RWPE2 (cell line): ENCODE measurements at regions not wholly inside any gene's neighbourhood (a gene's known extent, or its start where the extent isn't known, plus 50 kb on each side); places are given as distances from the start of the nearest gene placed in this dataset.

Experiments used
- ATAC-seq: fragments of 200-7000 bp; cut with Tn5 transposase; 3 replicates; pipeline ENCODE4 v1.9.1; 2021; ENCODE audit warnings: low read depth
- DNase-seq: peaks from one replicate; pipeline ENCODE4 v3.0.0-alpha.2; 2020; ENCODE audit warnings: low spot score
- H3K27ac ChIP-seq: fragments of 450-650 bp; 2 replicates; pipeline ENCODE4 v1.5.1; 2017; ENCODE audit warnings: mild to moderate bottlenecking; ENCODE audit not compliant: poor library complexity, severe bottlenecking
- H3K27me3 ChIP-seq: fragments of 250-450 bp; sonication (Bioruptor Pico); 2 replicates; pipeline ENCODE4 v1.5.1; 2021; ENCODE audit warnings: mild to moderate bottlenecking, moderate library complexity; ENCODE audit not compliant: insufficient read depth, poor library complexity, severe bottlenecking
- H3K36me3 ChIP-seq: fragments of 250-450 bp; sonication (Bioruptor Pico); 2 replicates; pipeline ENCODE4 v1.5.1; 2020; ENCODE audit warnings: low read depth, mild to moderate bottlenecking, moderate library complexity
- H3K4me1 ChIP-seq: fragments of 250-450 bp; sonication (Bioruptor Pico); 2 replicates; pipeline ENCODE4 v1.5.1; 2021; ENCODE audit warnings: mild to moderate bottlenecking, moderate library complexity; ENCODE audit not compliant: insufficient read depth, poor library complexity, severe bottlenecking
- H3K4me3 ChIP-seq: fragments of 250-450 bp; sonication (Bioruptor Pico); 2 replicates; pipeline ENCODE4 v1.5.1; 2021; ENCODE audit warnings: mild to moderate bottlenecking, moderate library complexity; ENCODE audit not compliant: severe bottlenecking
- H3K9me3 ChIP-seq: fragments of 250-450 bp; sonication (Bioruptor Pico); 2 replicates; pipeline ENCODE4 v1.5.1; 2021; ENCODE audit warnings: mild to moderate bottlenecking, moderate library complexity; ENCODE audit not compliant: severe bottlenecking
- TF ChIP-seq, protein P1 (sequence below): fragments of 450-650 bp; IDR thresholded peaks from one replicate; pipeline ENCODE4 v1.5.1; 2017; ENCODE audit warnings: mild to moderate bottlenecking, moderate library complexity; ENCODE audit not compliant: poor library complexity, severe bottlenecking

DNA sequence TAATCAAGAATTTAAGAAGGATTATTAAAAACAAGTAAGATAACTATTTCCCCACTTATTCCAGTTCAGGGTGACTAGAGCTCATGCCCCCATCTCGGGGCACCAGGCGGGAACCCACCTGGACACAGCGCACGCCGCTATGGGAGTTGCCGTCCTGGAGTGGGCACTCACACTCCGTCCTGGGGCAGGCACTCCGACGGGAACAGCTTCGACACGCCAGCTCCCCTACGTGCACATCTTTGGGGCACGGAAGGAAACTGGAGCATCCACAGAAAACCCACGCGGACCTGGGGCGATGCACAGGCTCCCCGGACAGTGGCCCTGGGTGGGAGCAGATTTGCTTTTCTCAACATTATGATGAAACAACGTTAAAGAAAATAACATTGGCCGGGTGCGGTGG lies 52.0 kb upstream of the GATA5 start:
- Histone ChIP-seq H3K4me1 (no peaks in the 10 kb centered on the region), H3K27me3 (peaks cover 85% of the 10 kb centered on the region), H3K27ac (no peak overlapping the region), H3K36me3 (no peaks in the 10 kb centered on the region), H3K4me3 (no peak overlapping the region), H3K9me3 (no peaks in the 10 kb centered on the region)
- TF ChIP-seq, protein P1, sequence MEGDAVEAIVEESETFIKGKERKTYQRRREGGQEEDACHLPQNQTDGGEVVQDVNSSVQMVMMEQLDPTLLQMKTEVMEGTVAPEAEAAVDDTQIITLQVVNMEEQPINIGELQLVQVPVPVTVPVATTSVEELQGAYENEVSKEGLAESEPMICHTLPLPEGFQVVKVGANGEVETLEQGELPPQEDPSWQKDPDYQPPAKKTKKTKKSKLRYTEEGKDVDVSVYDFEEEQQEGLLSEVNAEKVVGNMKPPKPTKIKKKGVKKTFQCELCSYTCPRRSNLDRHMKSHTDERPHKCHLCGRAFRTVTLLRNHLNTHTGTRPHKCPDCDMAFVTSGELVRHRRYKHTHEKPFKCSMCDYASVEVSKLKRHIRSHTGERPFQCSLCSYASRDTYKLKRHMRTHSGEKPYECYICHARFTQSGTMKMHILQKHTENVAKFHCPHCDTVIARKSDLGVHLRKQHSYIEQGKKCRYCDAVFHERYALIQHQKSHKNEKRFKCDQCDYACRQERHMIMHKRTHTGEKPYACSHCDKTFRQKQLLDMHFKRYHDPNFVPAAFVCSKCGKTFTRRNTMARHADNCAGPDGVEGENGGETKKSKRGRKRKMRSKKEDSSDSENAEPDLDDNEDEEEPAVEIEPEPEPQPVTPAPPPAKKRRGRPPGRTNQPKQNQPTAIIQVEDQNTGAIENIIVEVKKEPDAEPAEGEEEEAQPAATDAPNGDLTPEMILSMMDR, result no peak
- ATAC-seq, result no peak
- no peak for DNase-seq

GRCh38 chr20:62528983-62529891 lies 53.4 kb upstream of the GATA5 start:
- no peak for DNase-seq
- peaks cover 81% of the 10 kb centered on the region for H3K27me3 ChIP-seq
- ATAC-seq, result no peak
- TF ChIP-seq, protein P1, result no peak
- no peak overlapping the region for H3K4me3 ChIP-seq
- H3K36me3 ChIP-seq, result no peaks in the 10 kb centered on the region
- no peaks in the 10 kb centered on the region for H3K9me3 ChIP-seq
- no peaks in the 10 kb centered on the region for H3K4me1 ChIP-seq
- no peak overlapping the region for H3K27ac ChIP-seq

DNA sequence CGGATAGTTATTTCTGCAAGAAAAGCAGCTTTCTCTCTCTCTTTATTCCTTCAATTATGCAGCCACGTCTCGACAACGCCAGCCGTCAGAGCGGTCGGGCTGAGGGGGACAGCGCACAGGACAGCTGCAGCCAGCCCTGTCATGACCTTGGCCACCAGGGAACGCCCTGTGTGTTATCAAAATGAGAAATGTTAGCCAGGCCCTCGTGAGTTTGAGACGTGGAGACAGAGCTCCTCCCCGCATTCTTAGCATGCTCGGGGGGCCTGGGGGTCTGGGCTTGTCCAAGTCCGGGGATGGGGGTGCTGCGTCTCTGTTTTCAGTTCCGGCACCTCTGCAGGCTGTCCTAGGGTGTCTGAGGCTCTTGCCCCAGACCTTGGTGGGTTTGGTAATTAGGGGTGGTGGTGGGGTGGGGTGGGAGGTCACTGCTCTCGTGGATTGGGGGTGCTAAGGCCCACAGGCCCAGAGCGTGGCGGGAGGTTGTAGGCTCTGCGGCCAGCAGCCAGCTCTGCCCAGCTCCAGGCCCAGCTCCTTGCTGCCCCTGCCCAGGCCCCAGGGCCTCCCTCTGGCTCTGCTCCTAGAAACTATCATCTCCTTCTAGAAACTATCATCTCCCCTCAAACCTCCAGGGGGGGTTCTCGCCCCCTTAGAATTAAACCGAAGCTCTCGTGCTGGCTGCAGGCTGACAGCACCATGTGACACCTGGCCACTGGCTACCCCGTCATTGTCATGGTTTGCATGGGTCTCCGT lies 54.3 kb upstream of the GATA5 start:
- Histone ChIP-seq H3K36me3 (no peaks in the 10 kb centered on the region), H3K9me3 (no peaks in the 10 kb centered on the region), H3K27me3 (peaks cover 79% of the 10 kb centered on the region), H3K27ac (no peak overlapping the region), H3K4me1 (no peaks in the 10 kb centered on the region), H3K4me3 (no peak overlapping the region)
- DNase-seq, result no peak
- TF ChIP-seq, protein P1, result no peak
- no peak for ATAC-seq

DNA sequence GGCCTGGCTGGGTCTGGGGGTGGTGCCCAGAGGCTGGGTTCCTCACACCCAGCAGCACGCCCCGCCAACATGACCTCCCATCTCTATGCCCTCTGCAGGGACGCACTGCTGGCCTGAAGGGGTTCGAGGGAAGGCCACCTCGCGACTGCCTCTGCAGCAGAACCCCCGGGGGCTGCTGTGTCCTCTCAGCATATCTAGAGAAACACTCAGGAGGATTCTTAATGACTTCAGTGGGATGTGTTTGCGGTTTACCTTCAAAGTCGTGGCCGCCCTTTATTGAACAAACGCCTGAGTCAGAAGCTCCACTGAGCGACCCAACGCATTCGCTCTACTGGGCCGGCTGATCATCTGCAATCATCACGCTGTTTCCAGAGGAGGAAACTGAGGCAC lies 54.8 kb upstream of the GATA5 start:
- ATAC-seq (no peak), DNase-seq (no peak)
- TF ChIP-seq, protein P1, result no peak
- Histone ChIP-seq H3K36me3 (no peaks in the 10 kb centered on the region), H3K9me3 (no peaks in the 10 kb centered on the region), H3K27me3 (peaks cover 75% of the 10 kb centered on the region), H3K27ac (no peak overlapping the region), H3K4me3 (no peak overlapping the region), H3K4me1 (no peaks in the 10 kb centered on the region)
